Hematopoietic multipotent progenitor cell treated with erythropoietin and hydrocortisone succinate and interleukin-3 and kit ligand, for 6 days (in vitro differentiated cells): ENCODE measurements at regions not wholly inside any gene's neighbourhood (a gene's known extent, or its start where the extent isn't known, plus 50 kb on each side); places are given as distances from the start of the nearest gene placed in this dataset.

Source experiments
- DNase-seq: peaks from one replicate; pipeline ENCODE4 v3.0.0-alpha.2; 2015

GRCh38 chr9:129377181-129377580 lies 199.1 kb upstream of the IER5L start:
- no peak for DNase-seq

GRCh38 chr9:129375845-129376244 lies 197.8 kb upstream of the IER5L start:
- no peak for DNase-seq

GRCh38 chr9:129374651-129375050 lies 196.6 kb upstream of the IER5L start:
- no peak for DNase-seq

GRCh38 chr9:129374231-129374630 lies 196.2 kb upstream of the IER5L start:
- DNase-seq: no peak

GRCh38 chr9:129373361-129373760 lies 195.3 kb upstream of the IER5L start:
- DNase-seq: no peak

GRCh38 chr9:129370770-129371169 lies 192.7 kb upstream of the IER5L start:
- DNase-seq: no peak

GRCh38 chr9:129368444-129368978 lies 190.4 kb upstream of the IER5L start:
- DNase-seq: no peak

- no peak for DNase-seq
These were observed 189.2 kb upstream of the IER5L start for GRCh38 chr9:129367287-129367686.

- no peak for DNase-seq
These were observed 187.1 kb upstream of the IER5L start for GRCh38 chr9:129365196-129365595.

- no peak for DNase-seq
These were observed 185.3 kb upstream of the IER5L start for GRCh38 chr9:129363216-129363873.

- DNase-seq: no peak
These were observed 184.4 kb upstream of the IER5L start for GRCh38 chr9:129362287-129363000.

GRCh38 chr9:129361196-129361595 lies 183.1 kb upstream of the IER5L start:
- DNase-seq: no peak

- no peak for DNase-seq
These were observed 182.0 kb upstream of the IER5L start for GRCh38 chr9:129359916-129360536.

- DNase-seq: no peak
These were observed 181.2 kb upstream of the IER5L start for GRCh38 chr9:129359162-129359811.

GRCh38 chr9:129358621-129359154 lies 180.6 kb upstream of the IER5L start:
- no peak for DNase-seq

GRCh38 chr9:129357773-129358245 lies 179.7 kb upstream of the IER5L start:
- no peak for DNase-seq

- no peak for DNase-seq
These were observed 179.1 kb upstream of the IER5L start for GRCh38 chr9:129356871-129357772.

GRCh38 chr9:129355631-129356030 lies 177.6 kb upstream of the IER5L start:
- DNase-seq: no peak

- DNase-seq: no peak
These were observed 176.4 kb upstream of the IER5L start for GRCh38 chr9:129354498-129354897.

- DNase-seq: no peak
These were observed 175.8 kb upstream of the IER5L start for GRCh38 chr9:129353697-129354336.

GRCh38 chr9:129352146-129352865 lies 174.2 kb upstream of the IER5L start:
- DNase-seq: no peak
